Cerebellar nuclear complex (tissue), 1 donor: ENCODE measurements at regions not wholly inside any gene's neighbourhood (a gene's known extent, or its start where the extent isn't known, plus 50 kb on each side); places are given as distances from the start of the nearest gene placed in this dataset.
A peak's percentile ranks its signal among the peaks of the same experiment; 100 is the strongest.

Experiments used
- DNase-seq, 2 experiments: peaks; one replicate each; lab custom pipeline; 2025; lab: John Stamatoyannopoulos, UW

- no peak for DNase-seq
These were observed 241.8 kb downstream of the ALDH8A1 start for GRCh38 chr6:134708079-134708478.

- no peak for DNase-seq
These were observed 242.4 kb downstream of the ALDH8A1 start for GRCh38 chr6:134707342-134708031.

- DNase-seq: no peak
These were observed 243.1 kb downstream of the ALDH8A1 start for GRCh38 chr6:134706806-134707205.

- no peak for DNase-seq
These were observed 243.7 kb downstream of the ALDH8A1 start for GRCh38 chr6:134706153-134706552.

- DNase-seq: no peak
These were observed 246.7 kb downstream of the ALDH8A1 start for GRCh38 chr6:134703206-134703605.

- DNase-seq: no peak
These were observed 247.6 kb downstream of the ALDH8A1 start for GRCh38 chr6:134702279-134702678.

- DNase-seq: no peak
These were observed 248.6 kb downstream of the ALDH8A1 start for GRCh38 chr6:134701301-134701700.

- DNase-seq: no peak
These were observed 251.7 kb downstream of the ALDH8A1 start for GRCh38 chr6:134698228-134698627.

GRCh38 chr6:134692008-134692407, 257.9 kb downstream of the ALDH8A1 start:
- no peak for DNase-seq

- DNase-seq: no peak
These were observed 258.7 kb downstream of the ALDH8A1 start for GRCh38 chr6:134691180-134691579.

- DNase-seq: no peak
These were observed 259.9 kb downstream of the ALDH8A1 start for GRCh38 chr6:134690048-134690447.

GRCh38 chr6:134689641-134690040, 260.3 kb downstream of the ALDH8A1 start:
- peak; percentile 78 to 85 for DNase-seq

- DNase-seq: no peak
These were observed 260.7 kb downstream of the ALDH8A1 start for GRCh38 chr6:134689177-134689576.

GRCh38 chr6:134686071-134686470, 263.8 kb downstream of the ALDH8A1 start:
- DNase-seq: no peak

GRCh38 chr6:134684423-134684795, 265.5 kb downstream of the ALDH8A1 start:
- no peak for DNase-seq

- DNase-seq: no peak
These were observed 266.0 kb downstream of the ALDH8A1 start for GRCh38 chr6:134683783-134684422.

GRCh38 chr6:134680433-134680832, 269.5 kb downstream of the ALDH8A1 start:
- no peak for DNase-seq

GRCh38 chr6:134680021-134680420, 269.9 kb downstream of the ALDH8A1 start:
- no peak for DNase-seq

- peak; percentile 47 to 73 for DNase-seq
These were observed 271.4 kb downstream of the ALDH8A1 start for GRCh38 chr6:134678436-134678889.

GRCh38 chr6:134676307-134677281, 273.3 kb downstream of the ALDH8A1 start:
- DNase-seq: peak in 1 of 2 experiments; percentile 60

- no peak for DNase-seq
These were observed 274.5 kb downstream of the ALDH8A1 start for GRCh38 chr6:134675110-134676054.
